HepG2 (cell line): ENCODE measurements at regions not wholly inside any gene's neighbourhood (a gene's known extent, or its start where the extent isn't known, plus 50 kb on each side); places are given as distances from the start of the nearest gene placed in this dataset.

Experiments used
- ATAC-seq: fragments of 200-7000 bp; cut with Tn5 transposase; 3 replicates; pipeline ENCODE4 v1.9.1; 2020; ENCODE audit warnings: mild to moderate bottlenecking, moderate library complexity
- BruUV-seq: library from RNA; stranded (reverse); fragments of 400-500 nt; replicated peaks from 2 replicates; lab custom pipeline; 2021; lab: Mats Ljungman, UMichigan
- CTCF ChIA-PET: fragments of 300-600 bp; formaldehyde crosslinking; extraction: SDS; loops from one replicate; lab custom pipeline; 2021; ENCODE audit warnings: low total read pairs, inconsistent platforms, low intra/inter-chr PET ratio; lab: Yijun Ruan, JAX
- POLR2A ChIA-PET: fragments of 350-600 bp; sonication (Branson Sonifier 250); formaldehyde crosslinking; loops from one replicate; lab custom pipeline; 2020; ENCODE audit warnings: antibody characterized with exemption, inconsistent platforms; lab: Yijun Ruan, JAX
- DNase-seq: peaks from one replicate; pipeline ENCODE4 v3.0.0-alpha.2; 2015; ENCODE audit warnings: low spot score
- FAIRE-seq: peaks from 3 replicates; lab custom pipeline; 2011; peaks lifted over from hg19 to GRCh38; lab: Jason Lieb, UNC
- H2AFZ ChIP-seq: one replicate; pipeline ENCODE4 v1.6.1; 2011; ENCODE audit warnings: low read length, inconsistent platforms
- H3K27ac ChIP-seq: fragments of 300-600 bp; 3 replicates; pipeline ENCODE4 v1.8.0; 2011; ENCODE audit warnings: mixed run types, mild to moderate bottlenecking, mixed read lengths, low read length, inconsistent platforms; ENCODE audit not compliant: insufficient read depth; ENCODE audit errors: extremely low read length
- H3K27me3 ChIP-seq, 2 experiments: fragments of 200-600 bp in 1 of 2; 2 replicates in 1 of 2; 3 replicates in 1 of 2; pipeline versions ENCODE4 v1.6.0 to v1.8.0; 2011; ENCODE audit warnings: low read length in 2 of 2, mild to moderate bottlenecking in 2 of 2, moderate library complexity in 2 of 2, inconsistent platforms in 1 of 2; ENCODE audit not compliant: insufficient read depth in 2 of 2, control insufficient read depth in 1 of 2
- H3K36me3 ChIP-seq, 2 experiments: fragments of 200-600 bp in 1 of 2; replicated peaks in 1 of 2; 2 replicates in 1 of 2; 3 replicates in 1 of 2; pipeline versions ENCODE4 v1.5.1 to v1.8.0; 2011; ENCODE audit warnings: low read length in 2 of 2, inconsistent platforms in 1 of 2; ENCODE audit not compliant: insufficient read depth in 2 of 2, control insufficient read depth in 1 of 2
- H3K4me1 ChIP-seq: 2 replicates; pipeline ENCODE4 v1.5.1; 2012; ENCODE audit warnings: low read length, inconsistent platforms; ENCODE audit not compliant: insufficient read depth
- H3K4me2 ChIP-seq: 2 replicates; pipeline ENCODE4 v1.6.0; 2011; ENCODE audit warnings: low read depth, low read length, inconsistent platforms
- H3K4me3 ChIP-seq, 3 experiments: fragments of 200-600 bp in 1 of 3; sonication (generic), shearing (Covaris generic) in 1 of 3; replicated peaks in 1 of 3; 2 replicates each; pipeline ENCODE4 v1.5.1; 2011 to 2016; ENCODE audit warnings: low read length in 3 of 3, inconsistent platforms in 2 of 3, low read depth in 2 of 3, mild to moderate bottlenecking in 2 of 3, control low read depth in 1 of 3, mixed read lengths in 1 of 3; ENCODE audit not compliant: insufficient read depth in 1 of 3
- H3K79me2 ChIP-seq: one replicate; pipeline ENCODE4 v1.6.1; 2011; ENCODE audit warnings: low read length, inconsistent platforms; ENCODE audit not compliant: insufficient read depth
- H3K9ac ChIP-seq: 2 replicates; pipeline ENCODE4 v1.6.0; 2011; ENCODE audit warnings: mild to moderate bottlenecking, low read depth, low read length, inconsistent platforms; ENCODE audit not compliant: insufficient read depth
- H3K9me3 ChIP-seq: 2 replicates; pipeline ENCODE4 v1.5.1; 2012; ENCODE audit warnings: mild to moderate bottlenecking, low read length
- H4K20me1 ChIP-seq: 2 replicates; pipeline ENCODE4 v1.6.0; 2011; ENCODE audit warnings: inconsistent platforms, mild to moderate bottlenecking, low read length, moderate library complexity; ENCODE audit not compliant: insufficient read depth
- ATF7-NPFF ChIP-seq: sonication (generic); formaldehyde crosslinking; IDR thresholded peaks from 2 replicates; pipeline ENCODE4 v1.8.1; 2023; ENCODE audit warnings: mild to moderate bottlenecking, low read depth, missing genetic modification reagents, moderate library complexity
- HIVEP1 ChIP-seq: sonication (generic); formaldehyde crosslinking; IDR thresholded peaks from 2 replicates; pipeline ENCODE4 v1.4.0; 2020; ENCODE audit warnings: mild to moderate bottlenecking, missing genetic modification reagents
- MXI1 ChIP-seq: IDR thresholded peaks from 3 replicates; pipeline ENCODE4 v1.6.1; 2012; ENCODE audit warnings: low read depth, low read length, inconsistent platforms, borderline replicate concordance
- NR1H2 ChIP-seq: sonication (generic); formaldehyde crosslinking; IDR thresholded peaks from 2 replicates; pipeline ENCODE4 v1.8.1; 2022; ENCODE audit warnings: low read depth, missing genetic modification reagents, borderline replicate concordance
- NR2C2 ChIP-seq: sonication (generic); formaldehyde crosslinking; IDR thresholded peaks from 2 replicates; pipeline ENCODE4 v1.4.0; 2020; ENCODE audit warnings: missing genetic modification reagents, mild to moderate bottlenecking, moderate library complexity, borderline replicate concordance
- SMC3 ChIP-seq: IDR thresholded peaks from 2 replicates; pipeline ENCODE4 v1.6.1; 2011; ENCODE audit warnings: low read length, improper control_type of control experiment
- XRCC5 ChIP-seq: fragments of 200-400 bp; formaldehyde crosslinking; optimal IDR thresholded peaks from 2 replicates; pipeline ENCODE3; 2017; ENCODE audit warnings: mild to moderate bottlenecking, low read length
- ZNF24 ChIP-seq: fragments of 450-650 bp; IDR thresholded peaks from 2 replicates; pipeline ENCODE4 v1.6.1; 2017; ENCODE audit warnings: antibody characterized with exemption, mild to moderate bottlenecking
- ZNF430 ChIP-seq: sonication (generic); formaldehyde crosslinking; IDR thresholded peaks from 2 replicates; pipeline ENCODE4 v1.9.0; 2021; ENCODE audit warnings: mild to moderate bottlenecking, missing genetic modification reagents
- ZNF792 ChIP-seq: IDR thresholded peaks from 2 replicates; pipeline ENCODE4 v1.6.1; 2016
- WGBS: methylation state at CpG from one replicate; pipeline ENCODE4 v1.1.6; 2017; ENCODE audit warnings: low lambda C conversion rate; 5-methylcytosine and 5-hydroxymethylcytosine counted together
- in situ Hi-C: cut with HindIII; loops from 2 replicates; pipeline ENCODE4 v1.10.0; 2017; ENCODE audit warnings: low pct_unique_long_range_greater_than_20kb; ENCODE audit not compliant: extremely low pct_ligation_motif_present
- intact Hi-C: fragments of 100-400 bp; cut with micrococcal nuclease; formaldehyde crosslinking; loops from one replicate; pipeline ENCODE4 v1.10.0; 2022; ENCODE audit not compliant: unreplicated experiment
- TF ChIP-seq, protein P1 (sequence below): sonication (generic); formaldehyde crosslinking; IDR thresholded peaks from 2 replicates; pipeline ENCODE4 v1.5.0; 2020; ENCODE audit warnings: mild to moderate bottlenecking, missing genetic modification reagents, moderate library complexity
- TF ChIP-seq, protein P2 (sequence below): sonication (generic); formaldehyde crosslinking; conservative IDR thresholded peaks from 2 replicates; pipeline ENCODE4 v1.4.0; 2020; ENCODE audit warnings: missing genetic modification reagents
- TF ChIP-seq, protein P3 (sequence below), 2 experiments: sonication (generic) in 1 of 2; formaldehyde crosslinking in 1 of 2; IDR thresholded peaks; 2 replicates each; pipeline versions ENCODE4 v1.4.0 to v1.6.1; 2018 to 2020; ENCODE audit warnings: missing genetic modification reagents in 2 of 2, borderline replicate concordance in 1 of 2, low read depth in 1 of 2, mild to moderate bottlenecking in 1 of 2, missing biosample characterization in 1 of 2

DNA sequence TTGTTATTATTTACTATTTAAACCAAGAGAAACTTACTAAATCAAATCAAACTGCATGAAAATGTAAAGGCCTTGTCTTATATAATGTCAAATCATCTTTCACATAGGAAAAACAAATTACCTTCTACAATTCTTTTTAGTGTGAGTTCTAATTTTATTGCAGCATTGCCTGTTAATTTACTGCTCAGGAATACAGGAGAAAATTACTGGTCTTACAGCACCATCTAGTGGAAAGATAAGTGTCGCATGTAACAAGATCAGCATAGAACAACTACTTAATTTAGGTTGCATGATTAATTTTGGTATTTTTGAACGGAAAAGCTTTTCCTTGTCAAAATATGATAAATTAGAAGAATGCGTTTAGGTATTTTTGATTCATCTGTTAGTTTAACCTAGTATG lies 502.7 kb downstream of the UQCRFS1 start (continued):
- no peak for TF ChIP-seq ZNF430 (CRISPR knock-in tag)
- TF ChIP-seq, protein P1, sequence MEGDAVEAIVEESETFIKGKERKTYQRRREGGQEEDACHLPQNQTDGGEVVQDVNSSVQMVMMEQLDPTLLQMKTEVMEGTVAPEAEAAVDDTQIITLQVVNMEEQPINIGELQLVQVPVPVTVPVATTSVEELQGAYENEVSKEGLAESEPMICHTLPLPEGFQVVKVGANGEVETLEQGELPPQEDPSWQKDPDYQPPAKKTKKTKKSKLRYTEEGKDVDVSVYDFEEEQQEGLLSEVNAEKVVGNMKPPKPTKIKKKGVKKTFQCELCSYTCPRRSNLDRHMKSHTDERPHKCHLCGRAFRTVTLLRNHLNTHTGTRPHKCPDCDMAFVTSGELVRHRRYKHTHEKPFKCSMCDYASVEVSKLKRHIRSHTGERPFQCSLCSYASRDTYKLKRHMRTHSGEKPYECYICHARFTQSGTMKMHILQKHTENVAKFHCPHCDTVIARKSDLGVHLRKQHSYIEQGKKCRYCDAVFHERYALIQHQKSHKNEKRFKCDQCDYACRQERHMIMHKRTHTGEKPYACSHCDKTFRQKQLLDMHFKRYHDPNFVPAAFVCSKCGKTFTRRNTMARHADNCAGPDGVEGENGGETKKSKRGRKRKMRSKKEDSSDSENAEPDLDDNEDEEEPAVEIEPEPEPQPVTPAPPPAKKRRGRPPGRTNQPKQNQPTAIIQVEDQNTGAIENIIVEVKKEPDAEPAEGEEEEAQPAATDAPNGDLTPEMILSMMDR (CRISPR knock-in tag): peak; percentile 63
- TF ChIP-seq, protein P2, sequence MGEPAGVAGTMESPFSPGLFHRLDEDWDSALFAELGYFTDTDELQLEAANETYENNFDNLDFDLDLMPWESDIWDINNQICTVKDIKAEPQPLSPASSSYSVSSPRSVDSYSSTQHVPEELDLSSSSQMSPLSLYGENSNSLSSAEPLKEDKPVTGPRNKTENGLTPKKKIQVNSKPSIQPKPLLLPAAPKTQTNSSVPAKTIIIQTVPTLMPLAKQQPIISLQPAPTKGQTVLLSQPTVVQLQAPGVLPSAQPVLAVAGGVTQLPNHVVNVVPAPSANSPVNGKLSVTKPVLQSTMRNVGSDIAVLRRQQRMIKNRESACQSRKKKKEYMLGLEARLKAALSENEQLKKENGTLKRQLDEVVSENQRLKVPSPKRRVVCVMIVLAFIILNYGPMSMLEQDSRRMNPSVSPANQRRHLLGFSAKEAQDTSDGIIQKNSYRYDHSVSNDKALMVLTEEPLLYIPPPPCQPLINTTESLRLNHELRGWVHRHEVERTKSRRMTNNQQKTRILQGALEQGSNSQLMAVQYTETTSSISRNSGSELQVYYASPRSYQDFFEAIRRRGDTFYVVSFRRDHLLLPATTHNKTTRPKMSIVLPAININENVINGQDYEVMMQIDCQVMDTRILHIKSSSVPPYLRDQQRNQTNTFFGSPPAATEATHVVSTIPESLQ (CRISPR knock-in tag): no peak
- no peak for TF ChIP-seq HIVEP1 (CRISPR knock-in tag)
- TF ChIP-seq NR2C2 (CRISPR knock-in tag): no peak
- no peak for TF ChIP-seq NR1H2 (CRISPR knock-in tag)
- TF ChIP-seq, all 625 proteins: peak for 3

DNA sequence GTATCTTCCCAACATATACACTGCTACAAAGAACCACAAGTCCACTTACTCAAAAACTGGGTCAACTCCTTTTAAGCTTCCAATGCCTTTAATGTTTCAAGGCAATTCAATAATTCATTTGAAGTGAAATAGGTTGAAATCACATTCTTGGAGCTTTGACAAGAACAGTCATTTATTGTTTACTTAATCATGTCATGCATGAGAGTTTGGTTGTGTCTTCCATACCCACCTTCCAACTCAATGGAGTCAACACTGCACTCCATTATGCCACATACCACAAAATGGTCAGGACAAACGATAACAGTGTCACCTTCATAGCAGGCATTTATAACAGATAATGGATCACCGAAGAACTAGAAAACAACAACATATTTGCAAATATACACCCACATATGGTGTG lies 506.3 kb downstream of the UQCRFS1 start:
- H3K9ac ChIP-seq: no peak overlapping the region
- intact Hi-C loops: no loop called here
- H2AFZ ChIP-seq: no peak overlapping the region
- H3K4me3 ChIP-seq: no peak overlapping the region
- H3K36me3 ChIP-seq: no peaks in the 10 kb centered on the region
- in situ Hi-C loops: loop anchor here (10.0 to 25.0 kb wide), 2 partner anchors 242 to 744 kb away; no protein-coding TSS in a partner anchor
- H3K27ac ChIP-seq: no peak overlapping the region
- no peaks in the 10 kb centered on the region for H3K27me3 ChIP-seq
- DNase-seq: no peak
- ATAC-seq: no peak
- peaks cover 40% of the 10 kb centered on the region for H3K9me3 ChIP-seq
- H3K4me1 ChIP-seq: no peaks in the 10 kb centered on the region
- H3K4me2 ChIP-seq: no peak overlapping the region
- BruUV-seq: no TSS peak
- ChIA-PET POLR2A (no interaction called here), CTCF (no interaction called here)
- TF ChIP-seq, protein P3, sequence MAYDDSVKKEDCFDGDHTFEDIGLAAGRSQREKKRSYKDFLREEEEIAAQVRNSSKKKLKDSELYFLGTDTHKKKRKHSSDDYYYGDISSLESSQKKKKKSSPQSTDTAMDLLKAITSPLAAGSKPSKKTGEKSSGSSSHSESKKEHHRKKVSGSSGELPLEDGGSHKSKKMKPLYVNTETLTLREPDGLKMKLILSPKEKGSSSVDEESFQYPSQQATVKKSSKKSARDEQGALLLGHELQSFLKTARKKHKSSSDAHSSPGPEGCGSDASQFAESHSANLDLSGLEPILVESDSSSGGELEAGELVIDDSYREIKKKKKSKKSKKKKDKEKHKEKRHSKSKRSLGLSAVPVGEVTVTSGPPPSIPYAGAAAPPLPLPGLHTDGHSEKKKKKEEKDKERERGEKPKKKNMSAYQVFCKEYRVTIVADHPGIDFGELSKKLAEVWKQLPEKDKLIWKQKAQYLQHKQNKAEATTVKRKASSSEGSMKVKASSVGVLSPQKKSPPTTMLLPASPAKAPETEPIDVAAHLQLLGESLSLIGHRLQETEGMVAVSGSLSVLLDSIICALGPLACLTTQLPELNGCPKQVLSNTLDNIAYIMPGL (CRISPR knock-in tag; IDR thresholded peaks at IDR 0.05; ENCODE audit: borderline replicate concordance in 1 of 2, low read depth in 1 of 2): no peak
- TF ChIP-seq MXI1: no peak
- TF ChIP-seq SMC3: no peak
- no peak for TF ChIP-seq ZNF792
- no peak for TF ChIP-seq ZNF24
- no peak for TF ChIP-seq ATF7-NPFF
- TF ChIP-seq XRCC5: no peak
- TF ChIP-seq, all 625 proteins: peak for 0
- H3K79me2 ChIP-seq: no peaks in the 10 kb centered on the region
- 0% methylated on average over 2 of the region's 2 CpGs for WGBS
- no peak for FAIRE-seq
- H4K20me1 ChIP-seq: no peaks in the 10 kb centered on the region
